Skeletal muscle satellite cell (primary cell): ENCODE measurements at regions not wholly inside any gene's neighbourhood (a gene's known extent, or its start where the extent isn't known, plus 50 kb on each side); places are given as distances from the start of the nearest gene placed in this dataset.

Experiments used
- H3K27me3 ChIP-seq: 2 replicates; pipeline ENCODE4 v1.7.0; 2013; ENCODE audit warnings: low read length; ENCODE audit not compliant: control insufficient read depth, insufficient read depth
- H3K36me3 ChIP-seq: 2 replicates; pipeline ENCODE4 v1.7.0; 2013; ENCODE audit warnings: mild to moderate bottlenecking, control low read depth, low read length; ENCODE audit not compliant: insufficient read depth
- H3K4me1 ChIP-seq: 2 replicates; pipeline ENCODE4 v1.7.0; 2013; ENCODE audit warnings: low read length; ENCODE audit not compliant: control insufficient read depth, insufficient read depth
- H3K4me2 ChIP-seq: 2 replicates; pipeline ENCODE4 v1.7.0; 2013; ENCODE audit warnings: mild to moderate bottlenecking, low read length
- H3K4me3 ChIP-seq: 2 replicates; pipeline ENCODE4 v1.7.0; 2013; ENCODE audit warnings: low read length
- H3K9ac ChIP-seq: 2 replicates; pipeline ENCODE4 v1.7.0; 2013; ENCODE audit warnings: mild to moderate bottlenecking, low read depth, low read length, moderate library complexity
- H3K9me3 ChIP-seq: replicated peaks from 2 replicates; pipeline ENCODE4 v1.7.0; 2013; ENCODE audit warnings: mild to moderate bottlenecking, control low read depth, low read length

- no peaks in the 10 kb centered on the region for H3K36me3 ChIP-seq
- no peak overlapping the region for H3K9ac ChIP-seq
- H3K4me3 ChIP-seq: no peak overlapping the region
- peaks cover 27% of the 10 kb centered on the region for H3K27me3 ChIP-seq
- no peaks in the 10 kb centered on the region for H3K4me1 ChIP-seq
- no peaks in the 10 kb centered on the region for H3K9me3 ChIP-seq
- H3K4me2 ChIP-seq: no peak overlapping the region
These were observed 160.4 kb downstream of the TRIM29 start for GRCh38 chr11:119977561-119977860.

- H3K36me3 ChIP-seq: no peaks in the 10 kb centered on the region
- H3K9me3 ChIP-seq: no peaks in the 10 kb centered on the region
- H3K4me2 ChIP-seq: no peak overlapping the region
- peaks cover 27% of the 10 kb centered on the region for H3K27me3 ChIP-seq
- H3K4me1 ChIP-seq: no peaks in the 10 kb centered on the region
- no peak overlapping the region for H3K9ac ChIP-seq
- no peak overlapping the region for H3K4me3 ChIP-seq
These were observed 160.9 kb downstream of the TRIM29 start for GRCh38 chr11:119976805-119977560.

GRCh38 chr11:119975561-119976152 is 162.3 kb downstream of the TRIM29 start:
- Histone ChIP-seq H3K9me3 (no peaks in the 10 kb centered on the region), H3K4me2 (no peak overlapping the region), H3K4me3 (no peak overlapping the region), H3K36me3 (no peaks in the 10 kb centered on the region), H3K27me3 (peaks cover 24% of the 10 kb centered on the region), H3K9ac (no peak overlapping the region), H3K4me1 (no peaks in the 10 kb centered on the region)

- H3K9ac ChIP-seq: no peak overlapping the region
- peaks cover 20% of the 10 kb centered on the region for H3K27me3 ChIP-seq
- no peaks in the 10 kb centered on the region for H3K4me1 ChIP-seq
- no peak overlapping the region for H3K4me3 ChIP-seq
- H3K36me3 ChIP-seq: no peaks in the 10 kb centered on the region
- H3K9me3 ChIP-seq: no peaks in the 10 kb centered on the region
- no peak overlapping the region for H3K4me2 ChIP-seq
These were observed 163.4 kb downstream of the TRIM29 start for GRCh38 chr11:119974467-119974866.

GRCh38 chr11:119974051-119974450 is 163.9 kb downstream of the TRIM29 start:
- no peak overlapping the region for H3K9ac ChIP-seq
- no peaks in the 10 kb centered on the region for H3K36me3 ChIP-seq
- no peak overlapping the region for H3K4me2 ChIP-seq
- H3K4me3 ChIP-seq: no peak overlapping the region
- H3K27me3 ChIP-seq: peaks cover 20% of the 10 kb centered on the region
- H3K9me3 ChIP-seq: no peaks in the 10 kb centered on the region
- H3K4me1 ChIP-seq: no peaks in the 10 kb centered on the region

- H3K9me3 ChIP-seq: no peaks in the 10 kb centered on the region
- H3K36me3 ChIP-seq: no peaks in the 10 kb centered on the region
- H3K4me1 ChIP-seq: no peaks in the 10 kb centered on the region
- no peak overlapping the region for H3K4me3 ChIP-seq
- H3K9ac ChIP-seq: no peak overlapping the region
- H3K4me2 ChIP-seq: no peak overlapping the region
- H3K27me3 ChIP-seq: peaks cover 20% of the 10 kb centered on the region
These were observed 165.6 kb downstream of the TRIM29 start for GRCh38 chr11:119972281-119972680.

GRCh38 chr11:119970555-119971304 is 167.2 kb downstream of the TRIM29 start:
- Histone ChIP-seq H3K4me1 (no peaks in the 10 kb centered on the region), H3K36me3 (no peaks in the 10 kb centered on the region), H3K9me3 (no peaks in the 10 kb centered on the region), H3K4me2 (no peak overlapping the region), H3K4me3 (no peak overlapping the region), H3K9ac (no peak overlapping the region), H3K27me3 (peaks cover 16% of the 10 kb centered on the region)

GRCh38 chr11:119964136-119965025 is 173.5 kb downstream of the TRIM29 start:
- no peaks in the 10 kb centered on the region for H3K36me3 ChIP-seq

GRCh38 chr11:119957951-119958350 is 180.0 kb downstream of the TRIM29 start:
- no peaks in the 10 kb centered on the region for H3K4me1 ChIP-seq
- no peaks in the 10 kb centered on the region for H3K9me3 ChIP-seq
- H3K27me3 ChIP-seq: peaks cover 16% of the 10 kb centered on the region
- H3K4me3 ChIP-seq: no peak overlapping the region
- no peaks in the 10 kb centered on the region for H3K36me3 ChIP-seq
- no peak overlapping the region for H3K4me2 ChIP-seq
- H3K9ac ChIP-seq: no peak overlapping the region

More at GRCh38 chr11:119964136-119965025, 173.5 kb downstream of the TRIM29 start:
- H3K4me1 ChIP-seq: no peaks in the 10 kb centered on the region
- no peaks in the 10 kb centered on the region for H3K9me3 ChIP-seq
- no peak overlapping the region for H3K4me3 ChIP-seq
- no peak overlapping the region for H3K9ac ChIP-seq
- H3K27me3 ChIP-seq: peaks cover 19% of the 10 kb centered on the region
- no peak overlapping the region for H3K4me2 ChIP-seq

- Histone ChIP-seq H3K9ac (no peak overlapping the region), H3K36me3 (no peaks in the 10 kb centered on the region), H3K4me1 (no peaks in the 10 kb centered on the region), H3K9me3 (no peaks in the 10 kb centered on the region), H3K4me2 (no peak overlapping the region), H3K4me3 (no peak overlapping the region), H3K27me3 (peaks cover 18% of the 10 kb centered on the region)
These were observed 185.5 kb downstream of the TRIM29 start for GRCh38 chr11:119952441-119952840.

- Histone ChIP-seq H3K36me3 (no peaks in the 10 kb centered on the region), H3K4me1 (no peaks in the 10 kb centered on the region), H3K4me2 (no peak overlapping the region), H3K27me3 (no peaks in the 10 kb centered on the region), H3K4me3 (no peak overlapping the region), H3K9ac (no peak overlapping the region), H3K9me3 (no peaks in the 10 kb centered on the region)
These were observed 194.6 kb downstream of the TRIM29 start for GRCh38 chr11:119943298-119943655.
